ENCODE measurements at regions not wholly inside any gene's neighbourhood (a gene's known extent, or its start where the extent isn't known, plus 50 kb on each side); places are given as distances from the start of the nearest gene placed in this dataset.

DNA sequence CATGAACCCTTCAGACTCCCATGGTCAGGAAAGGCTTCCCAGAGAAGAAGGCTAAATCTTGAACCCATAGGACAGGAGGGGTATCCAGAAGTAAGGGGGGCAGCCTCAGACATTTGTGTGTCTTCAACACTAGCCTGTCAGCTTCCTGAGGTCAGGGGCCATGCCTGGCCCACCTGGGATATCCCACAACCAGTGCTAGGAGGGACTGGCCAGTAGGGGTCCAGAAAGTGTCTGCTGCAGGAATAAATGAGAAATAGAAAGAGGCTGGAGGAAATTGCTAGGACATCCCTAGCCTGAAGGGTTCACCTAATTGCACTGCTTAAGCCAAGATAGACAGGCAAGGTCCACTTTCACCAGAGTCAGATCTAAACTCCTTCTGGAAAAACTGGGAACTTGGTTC lies 799.6 kb upstream of the ID2 start:
- no peak for DNase-seq (ENCODE audit: low read depth, low spot score)

DNA sequence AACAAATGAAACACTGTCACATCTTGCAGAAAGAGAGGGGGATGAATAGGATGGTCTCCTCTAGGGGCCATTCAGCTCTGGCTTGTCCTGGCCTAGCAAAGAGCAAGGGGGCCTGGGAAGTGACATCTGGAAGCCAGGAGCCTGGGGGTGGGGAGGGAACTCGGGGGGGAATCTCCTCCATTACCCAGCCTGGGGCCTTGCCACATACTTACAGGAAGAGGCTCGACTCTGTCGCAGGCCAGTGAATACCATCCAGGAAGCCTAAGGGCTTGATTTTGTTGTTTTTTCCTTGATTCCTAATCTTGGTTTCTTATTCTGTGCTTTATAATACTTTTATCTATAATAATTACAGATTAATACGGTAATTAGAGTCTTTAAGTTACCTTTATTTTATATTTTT lies 797.5 kb upstream of the ID2 start:
- no peak for DNase-seq (ENCODE audit: low read depth, low spot score)

DNA sequence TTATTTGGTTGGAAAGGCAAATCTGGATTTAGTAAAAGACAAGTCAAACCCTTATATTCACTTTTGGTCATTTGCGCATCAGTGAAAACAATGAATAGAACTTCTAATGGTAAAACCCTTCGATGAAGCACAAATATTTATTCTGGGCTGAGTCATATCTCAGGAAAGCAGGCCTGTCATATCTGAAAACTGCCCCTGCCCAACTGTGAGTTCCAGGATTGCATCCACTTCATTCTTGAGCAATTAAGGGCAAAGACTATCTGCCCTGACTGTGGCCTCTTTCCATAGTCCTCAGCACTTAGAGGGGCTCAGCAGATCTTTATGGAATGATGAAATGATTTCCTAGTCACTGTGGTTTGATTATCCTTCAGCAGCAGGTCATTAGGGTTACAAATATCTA lies 795.2 kb upstream of the ID2 start:
- DNase-seq (ENCODE audit: low read depth, low spot score), result no peak

DNA sequence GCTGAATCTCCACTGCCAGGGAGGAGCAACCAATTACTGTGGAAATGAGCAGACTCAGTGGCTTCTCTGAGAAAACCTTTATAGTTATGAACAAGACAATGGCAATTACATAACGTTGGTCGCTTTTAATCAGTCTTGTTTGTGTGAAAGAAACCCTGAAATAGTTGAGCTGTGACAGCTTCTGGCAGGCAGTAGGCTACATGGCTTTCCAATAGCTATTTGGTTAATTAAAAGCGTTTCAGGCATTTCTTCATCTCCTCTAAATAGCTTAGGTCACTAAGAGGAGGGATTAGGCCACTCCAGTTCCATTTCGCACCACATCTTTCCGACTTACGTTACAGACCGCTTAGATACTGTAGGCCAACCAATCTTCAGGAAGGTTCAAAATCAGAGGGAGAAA lies 794.4 kb upstream of the ID2 start:
- DNase-seq (ENCODE audit: low read depth, low spot score), result no peak

DNA sequence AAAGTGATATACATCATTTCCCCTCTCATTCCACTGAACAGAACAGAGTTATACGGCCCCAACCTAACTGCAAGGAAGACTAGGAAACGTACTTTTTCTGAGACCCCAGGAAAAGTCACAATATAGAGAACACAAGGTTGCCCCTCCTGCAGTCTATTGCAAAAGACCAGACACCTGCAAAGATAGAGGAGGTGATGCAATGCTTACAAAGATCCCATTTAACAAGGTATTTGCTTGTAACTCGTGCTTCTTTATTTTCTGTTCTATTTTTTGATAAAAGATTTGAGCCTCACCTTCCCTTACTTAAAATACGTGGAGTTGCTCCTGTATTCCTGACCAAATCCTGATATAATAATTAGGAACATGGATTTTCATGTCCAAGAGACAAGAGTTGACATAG lies 793.0 kb upstream of the ID2 start:
- DNase-seq (ENCODE audit: low read depth, low spot score), result no peak

DNA sequence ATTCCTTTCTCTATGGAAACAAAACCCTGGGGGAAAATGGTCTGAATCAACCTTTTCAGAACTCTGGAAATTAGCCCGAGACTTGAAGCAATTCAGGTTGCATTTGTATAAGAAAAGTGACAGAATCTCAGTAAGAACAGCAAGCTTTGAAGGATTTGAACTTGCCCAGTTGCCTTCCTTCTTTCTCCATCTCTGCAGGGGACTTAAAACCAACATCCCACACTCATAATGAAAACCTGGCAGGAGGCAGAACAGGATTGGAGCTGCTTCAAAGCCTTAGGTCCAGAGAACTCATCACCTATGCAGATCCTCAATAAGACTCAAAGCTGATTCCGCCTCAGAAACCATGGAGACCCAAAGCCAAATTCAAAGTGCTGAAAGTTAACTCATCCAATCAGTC lies 790.5 kb upstream of the ID2 start:
- peak; percentile 54 for DNase-seq (ENCODE audit: low read depth, low spot score)

DNA sequence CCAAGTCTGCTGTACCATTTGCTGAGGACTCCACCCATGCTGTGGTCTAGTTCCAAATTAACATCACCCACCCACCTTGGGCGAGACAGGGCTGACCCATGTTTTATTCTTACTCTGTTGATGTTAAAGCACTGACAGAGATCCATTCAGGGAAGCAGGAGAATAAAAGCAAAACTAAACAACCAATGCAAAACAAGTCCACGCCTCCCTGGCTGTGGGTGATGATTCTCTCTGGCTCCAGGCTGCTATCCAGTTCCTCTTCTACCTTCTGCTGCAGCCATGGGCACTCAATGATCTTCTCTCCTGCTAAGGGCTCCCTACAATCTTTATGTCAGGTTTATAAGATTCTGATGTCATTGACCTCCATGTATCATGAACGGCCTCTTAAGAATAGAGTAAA lies 786.6 kb upstream of the ID2 start:
- no peak for DNase-seq (ENCODE audit: low read depth, low spot score)

DNA sequence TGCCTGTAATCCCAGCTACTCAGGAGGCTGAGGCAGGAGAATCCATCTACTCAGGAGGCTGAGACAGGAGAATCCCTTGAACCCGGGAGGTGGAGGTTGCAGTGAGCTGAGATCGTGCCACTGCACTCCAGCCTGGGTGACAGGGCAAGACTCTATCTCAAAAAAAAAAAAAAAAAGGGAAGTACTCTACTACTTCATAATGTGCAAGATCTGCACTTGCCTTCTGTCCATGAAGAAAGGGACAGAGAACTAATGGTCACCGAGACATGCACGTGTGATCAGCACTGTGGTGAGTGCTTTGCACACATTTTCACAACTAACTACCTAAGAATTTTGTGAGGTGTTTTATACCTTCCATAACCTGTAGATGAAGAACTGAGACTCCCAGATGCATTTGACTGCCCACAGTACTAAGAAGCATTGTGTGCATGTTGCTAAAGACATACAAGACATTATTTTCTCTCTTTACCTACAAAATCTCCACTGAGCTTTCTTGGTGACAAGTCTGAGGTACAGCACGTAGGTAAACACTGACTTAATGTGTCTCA lies 784.8 kb upstream of the ID2 start:
- DNase-seq (ENCODE audit: low read depth, low spot score), result no peak

DNA sequence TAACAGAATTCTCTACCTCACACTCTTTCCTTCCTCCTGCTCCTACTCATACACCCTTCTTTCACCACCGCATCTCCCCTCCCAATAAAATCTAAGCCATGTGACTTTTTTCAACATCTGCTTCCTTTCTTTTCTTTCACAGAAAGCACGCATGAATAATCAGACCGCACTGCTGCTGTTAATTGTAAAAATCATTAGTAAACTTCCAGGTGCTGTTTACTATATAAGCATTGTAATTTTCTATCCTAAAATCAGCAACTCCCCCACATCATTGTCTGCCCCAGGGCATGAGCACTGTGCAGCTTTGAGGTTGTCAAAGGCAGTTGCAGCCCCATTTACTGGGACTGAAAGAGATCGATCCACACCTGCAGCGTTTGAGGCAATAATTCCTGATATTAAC lies 782.6 kb upstream of the ID2 start:
- DNase-seq (ENCODE audit: low read depth, low spot score), result no peak

DNA sequence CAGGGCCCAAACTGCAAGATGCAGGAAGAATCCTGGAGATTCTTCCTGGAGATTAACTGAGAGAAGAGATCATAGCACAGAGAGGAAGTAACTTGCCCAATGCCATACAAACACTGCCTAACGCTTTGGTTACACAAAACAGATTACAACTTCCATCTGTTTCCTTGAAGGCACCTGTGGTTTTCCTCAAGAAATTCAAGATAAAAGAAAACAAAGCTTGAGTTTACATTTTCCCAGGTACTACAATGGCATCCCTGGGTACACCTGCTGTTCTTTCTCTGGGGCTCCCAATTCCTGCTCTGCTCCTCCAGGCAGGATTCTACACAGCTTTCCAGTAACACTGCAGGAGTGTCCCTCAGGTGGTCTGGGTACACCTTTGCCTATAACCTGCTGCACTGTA lies 781.9 kb upstream of the ID2 start:
- DNase-seq (ENCODE audit: low read depth, low spot score), result peak; percentile 42

DNA sequence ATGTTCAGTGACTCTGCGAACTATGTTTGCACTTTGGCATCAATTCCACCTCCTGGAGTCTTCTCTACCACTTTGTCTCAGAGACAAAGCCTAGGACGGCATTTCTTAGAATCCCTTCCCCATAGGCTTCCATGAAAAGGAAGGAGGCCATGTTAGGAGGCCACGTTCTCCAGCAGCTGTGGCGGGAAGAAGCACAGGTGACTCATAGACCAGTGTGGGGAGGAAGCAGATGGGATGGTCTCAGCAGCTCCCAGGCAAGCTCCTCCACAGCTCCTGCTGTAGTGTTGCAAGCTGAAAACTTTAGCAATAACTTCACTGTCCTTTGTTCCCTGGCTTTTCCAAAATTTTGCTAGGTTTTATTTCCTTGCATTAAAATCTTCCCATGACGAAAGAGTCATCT lies 781.3 kb upstream of the ID2 start:
- no peak for DNase-seq (ENCODE audit: low read depth, low spot score)

DNA sequence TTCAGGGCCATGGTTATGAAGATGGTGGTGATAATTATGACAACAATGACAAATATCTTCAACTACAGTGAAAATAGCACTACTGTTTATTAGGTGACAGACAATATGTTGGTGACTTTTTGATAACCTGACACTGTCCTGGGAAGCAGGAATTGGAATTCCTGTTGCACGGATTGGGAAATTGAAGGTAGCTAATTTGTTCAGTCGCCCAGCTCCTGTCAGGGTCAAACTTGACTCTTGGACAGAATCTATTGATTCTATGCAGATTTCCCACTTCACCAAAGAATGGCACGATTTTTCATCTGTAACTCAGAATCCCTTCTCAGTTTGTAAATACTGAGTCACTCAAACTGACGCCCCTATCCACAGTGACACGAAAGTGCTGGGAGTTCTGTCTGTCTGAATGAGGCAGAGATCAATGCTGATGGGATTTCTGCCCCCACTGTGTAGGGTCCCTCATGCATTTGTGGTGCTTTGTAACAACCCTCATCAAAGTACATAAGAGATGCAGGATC lies 779.5 kb upstream of the ID2 start:
- no peak for DNase-seq (ENCODE audit: low read depth, low spot score)

DNA sequence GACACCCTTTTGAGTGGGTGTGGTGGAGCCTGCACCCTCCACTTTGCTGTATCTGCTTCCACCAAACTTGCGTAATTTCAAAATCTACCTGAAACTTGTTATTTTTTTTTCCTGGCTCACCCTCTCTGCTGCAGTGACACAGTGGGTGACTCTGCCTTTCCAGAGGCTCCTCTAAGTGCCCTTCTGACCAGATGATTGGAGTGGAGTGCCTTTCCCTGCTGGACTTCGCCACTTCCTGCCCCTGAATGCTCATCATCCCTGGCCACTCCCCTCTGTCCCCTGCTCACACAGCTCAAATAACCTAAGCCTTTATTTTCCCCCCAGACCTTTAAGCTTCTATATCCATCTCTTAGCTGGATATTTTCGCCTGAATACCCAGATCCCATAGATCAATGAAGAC lies 777.5 kb upstream of the ID2 start:
- DNase-seq (ENCODE audit: low read depth, low spot score), result no peak

DNA sequence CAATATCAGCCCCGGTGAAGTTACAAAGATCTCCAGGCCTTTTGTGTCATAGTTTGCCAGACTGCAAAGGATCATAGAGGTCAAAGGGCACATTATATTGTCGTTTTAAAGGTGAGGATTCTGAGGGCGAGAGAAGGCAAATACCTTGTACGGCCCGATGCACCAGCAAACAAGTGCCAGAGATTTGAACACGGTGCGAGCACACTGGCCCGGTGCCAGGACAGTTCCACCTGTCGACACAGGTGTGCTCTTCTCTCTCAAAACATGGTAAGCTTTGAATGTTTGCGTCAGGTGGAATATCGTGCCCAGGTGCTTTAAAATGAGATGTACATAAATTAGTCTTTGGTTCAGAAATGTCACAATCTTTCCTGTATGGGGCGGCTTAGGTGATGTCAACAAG lies 776.1 kb upstream of the ID2 start:
- no peak for DNase-seq (ENCODE audit: low read depth, low spot score)

DNA sequence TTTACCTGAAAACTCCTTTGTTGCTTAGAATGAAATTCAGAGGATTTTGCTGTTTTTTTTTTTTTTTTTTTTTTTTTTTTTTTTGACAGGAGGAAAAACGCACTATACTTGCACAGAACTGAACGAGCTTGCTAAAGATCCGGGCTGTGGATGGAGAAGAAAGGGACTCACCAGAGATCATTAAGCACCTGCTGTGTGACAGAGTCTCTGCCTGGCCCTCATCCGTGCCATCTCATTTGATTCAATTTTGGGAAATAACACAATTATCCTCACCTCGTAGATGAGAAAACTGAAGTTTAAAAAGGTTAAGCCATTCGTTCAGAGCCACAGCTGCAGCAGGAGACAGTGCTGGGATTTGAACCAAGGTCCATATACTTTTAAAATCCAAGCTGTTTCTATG lies 775.4 kb upstream of the ID2 start:
- no peak for DNase-seq (ENCODE audit: low read depth, low spot score)

DNA sequence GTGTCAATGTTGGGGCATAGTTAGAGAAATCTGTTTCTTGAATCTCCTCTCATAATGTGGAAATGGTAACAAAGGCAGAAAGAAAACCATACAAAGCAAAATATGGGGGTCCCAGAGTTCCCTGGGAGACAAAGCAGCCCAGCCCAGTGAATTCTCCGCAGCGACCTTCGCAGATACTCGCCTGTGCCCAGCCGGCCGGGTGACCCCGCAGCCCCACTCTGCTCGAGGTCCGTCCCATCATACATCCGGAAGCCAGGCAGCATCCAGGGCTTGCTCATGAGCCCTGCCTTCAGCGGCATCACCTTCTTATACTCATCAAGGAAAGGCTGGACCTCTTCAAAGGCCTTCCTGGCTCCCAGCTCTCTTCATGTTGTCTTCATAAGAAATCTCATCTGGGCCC lies 774.8 kb upstream of the ID2 start:
- no peak for DNase-seq (ENCODE audit: low read depth, low spot score)

DNA sequence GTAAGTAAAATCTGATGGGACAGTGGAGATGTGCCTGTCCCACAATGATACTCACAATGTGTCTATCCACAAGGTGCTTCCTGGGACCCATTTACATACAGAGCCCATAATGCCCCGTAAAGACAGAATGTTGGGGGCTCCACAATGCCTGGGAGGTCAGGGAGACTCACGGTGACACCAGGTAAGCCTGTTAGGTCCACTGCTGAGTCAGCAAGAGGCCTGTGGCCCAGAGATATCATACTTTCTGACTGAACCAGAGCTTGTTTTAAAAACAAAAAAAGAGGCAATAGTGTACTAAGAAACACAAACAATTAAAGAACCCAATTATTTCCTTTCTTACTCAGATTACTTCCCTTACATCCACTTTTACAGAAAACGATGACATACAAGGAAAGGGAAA lies 771.1 kb upstream of the ID2 start:
- DNase-seq (ENCODE audit: low read depth, low spot score), result no peak

DNA sequence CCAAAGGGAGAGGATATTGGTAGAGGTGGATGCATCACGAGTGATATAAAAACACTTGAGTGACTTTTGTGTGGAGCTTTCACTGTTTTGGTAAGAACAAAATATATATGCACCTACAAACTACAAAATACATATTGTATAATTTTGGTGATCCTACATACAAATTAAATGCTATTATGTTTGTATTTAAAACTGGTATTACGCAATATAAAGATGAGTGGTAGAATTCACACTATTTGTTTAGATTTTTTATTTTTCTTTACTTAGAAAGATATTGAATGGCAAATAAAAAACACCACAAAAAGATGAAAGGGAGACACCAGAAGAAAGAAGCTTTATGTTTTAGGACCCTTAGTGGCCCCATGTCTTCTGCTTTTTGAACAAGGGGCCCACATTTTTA lies 770.7 kb upstream of the ID2 start:
- DNase-seq (ENCODE audit: low read depth, low spot score), result no peak

DNA sequence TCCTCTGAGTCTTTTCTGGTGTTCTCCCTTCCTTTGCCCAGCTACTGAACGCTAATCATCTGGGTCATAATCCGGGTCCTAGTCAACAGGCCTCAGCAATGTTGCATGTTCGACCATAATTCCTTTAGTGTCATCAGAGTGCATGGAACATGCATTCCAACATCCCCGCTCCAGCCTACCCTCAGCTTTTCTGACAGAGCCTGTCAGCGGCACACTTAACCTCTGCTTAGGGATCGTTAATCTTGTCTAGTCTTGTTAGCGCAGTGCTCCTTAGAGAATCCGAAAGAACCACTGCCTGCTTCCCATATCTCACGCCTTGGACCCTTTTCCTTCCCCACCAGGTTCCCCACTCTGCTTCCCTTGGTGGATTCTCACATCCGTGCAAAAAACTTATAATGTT lies 767.9 kb upstream of the ID2 start:
- DNase-seq (ENCODE audit: low read depth, low spot score), result no peak

DNA sequence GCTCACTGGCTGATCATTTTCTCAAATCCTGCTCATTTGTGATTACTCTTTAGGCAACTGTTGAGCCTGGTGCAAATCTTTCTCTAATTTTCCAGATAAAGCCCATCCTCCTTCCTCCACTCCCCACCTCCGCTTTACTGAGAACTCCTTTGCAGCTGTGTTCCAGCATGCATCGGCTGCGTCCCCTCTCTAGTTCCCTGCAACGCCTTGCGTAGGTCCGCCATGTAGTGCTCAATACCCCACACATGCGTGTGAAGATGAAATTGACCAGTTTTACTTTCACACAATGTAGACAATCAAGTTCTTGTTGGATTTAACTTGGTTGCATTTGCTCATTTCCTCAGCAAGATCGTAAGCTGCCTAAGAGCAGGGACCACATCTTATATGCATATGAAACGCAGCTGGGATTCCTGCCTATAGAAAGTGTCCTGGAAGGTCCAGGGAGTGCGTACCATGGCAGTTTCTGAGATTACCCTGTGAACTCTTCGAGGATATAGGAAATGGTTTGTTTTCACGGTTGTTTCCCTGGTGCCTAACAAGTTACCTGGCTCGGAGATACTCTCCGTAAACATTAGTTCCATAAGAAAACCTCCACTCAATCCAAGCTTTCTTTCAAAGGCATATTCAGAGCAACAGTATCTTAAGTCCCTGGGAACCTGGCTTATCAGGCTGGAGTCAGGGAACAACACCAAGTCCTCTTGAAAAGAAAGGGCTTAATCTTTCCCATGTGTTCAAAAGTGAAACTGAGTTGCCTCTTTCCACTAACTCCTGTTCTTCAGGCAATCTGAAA lies 766.4 kb upstream of the ID2 start:
- DNase-seq (ENCODE audit: low read depth, low spot score), result no peak

DNA sequence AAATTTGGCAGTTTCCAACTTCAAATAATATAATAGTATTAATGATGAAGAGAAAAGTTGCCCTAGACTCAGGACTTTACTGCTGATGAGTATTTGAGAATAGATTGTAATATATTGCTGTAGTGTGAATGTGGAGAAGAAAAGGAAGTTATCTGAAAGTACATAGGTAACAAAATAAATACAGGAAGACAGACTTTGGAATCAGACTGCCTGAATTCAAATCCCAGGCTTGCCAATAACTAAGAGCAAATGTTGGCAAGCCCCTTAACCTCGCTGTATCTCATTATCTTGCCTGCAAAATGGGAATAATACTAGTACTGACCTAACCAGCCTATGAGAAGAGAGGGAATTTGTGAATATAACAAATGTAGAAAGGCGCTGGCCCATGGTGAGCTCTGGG lies 765.2 kb upstream of the ID2 start:
- no peak for DNase-seq (ENCODE audit: low read depth, low spot score)

DNA sequence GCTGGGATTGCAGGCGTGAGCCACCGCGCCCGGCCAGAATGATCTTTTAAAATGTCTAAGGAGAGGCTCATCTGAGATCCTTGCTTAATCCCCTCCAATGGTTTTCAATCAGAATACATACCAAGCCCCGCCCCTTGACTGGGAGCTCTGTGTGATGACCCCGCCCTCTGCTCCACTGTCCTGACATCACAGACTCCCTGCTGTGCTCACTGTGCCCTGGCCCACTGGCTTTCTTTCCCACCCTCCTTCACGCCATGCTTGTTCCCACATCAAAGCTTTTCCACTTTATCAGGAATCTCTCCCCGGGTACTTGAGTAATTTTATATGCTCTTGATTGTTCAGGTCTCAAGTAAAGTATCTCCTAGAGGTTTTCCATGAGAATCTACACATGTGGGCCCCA lies 762.3 kb upstream of the ID2 start:
- no peak for DNase-seq (ENCODE audit: low read depth, low spot score)

DNA sequence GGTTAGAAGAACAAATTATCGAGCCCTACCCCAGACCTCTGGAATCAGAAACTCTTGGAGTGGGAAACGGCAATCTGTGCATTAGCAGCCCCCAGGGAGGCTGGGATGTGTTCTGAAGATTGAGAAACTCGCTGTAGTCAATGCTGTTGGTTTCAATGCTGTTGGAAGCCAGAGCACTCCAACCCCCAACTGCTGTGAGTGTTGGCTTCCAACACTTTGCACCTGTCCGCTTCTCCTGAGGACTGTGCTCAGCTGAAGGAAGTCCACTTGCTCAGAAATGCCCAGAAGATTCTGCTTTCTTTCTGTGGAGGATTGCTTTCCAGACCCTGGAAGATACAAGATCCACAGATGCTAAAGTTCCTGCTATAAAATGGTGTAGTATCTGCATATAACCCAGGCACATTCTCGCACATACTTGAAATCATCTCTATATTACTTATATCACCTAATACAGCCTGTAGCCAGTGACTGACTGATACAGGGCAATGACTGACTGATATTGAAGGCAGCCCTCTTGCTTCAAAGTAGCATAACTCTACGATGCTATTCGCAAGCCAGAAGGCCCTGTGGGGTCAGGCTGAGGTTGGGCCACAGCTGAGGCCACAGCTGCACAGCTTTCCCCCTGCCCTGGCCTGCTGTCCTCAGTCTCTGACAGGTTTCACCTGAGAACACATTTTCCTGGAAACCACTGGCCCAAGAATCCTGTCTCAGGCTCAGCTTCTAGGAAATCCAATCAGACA lies 757.7 kb upstream of the ID2 start:
- no peak for DNase-seq (ENCODE audit: low read depth, low spot score)

All from ELF-1 (cell line).